ENCODE measurements at regions not wholly inside any gene's neighbourhood (a gene's known extent, or its start where the extent isn't known, plus 50 kb on each side); places are given as distances from the start of the nearest gene placed in this dataset.

GRCh38 chr2:20515290-20516220 lies 68.7 kb downstream of the RHOB start:
- no peak overlapping the region for H3K4me3 ChIP-seq (ENCODE audit: low read length)
- DNase-seq (ENCODE audit: low read depth): no peak
- no peak for TF ChIP-seq CTCF (conservative IDR thresholded peaks at IDR 0.05; ENCODE audit: low read depth, low read length)

- no peak overlapping the region for H3K4me3 ChIP-seq (ENCODE audit: low read length)
- DNase-seq (ENCODE audit: low read depth): no peak
- no peak for TF ChIP-seq CTCF (conservative IDR thresholded peaks at IDR 0.05; ENCODE audit: low read depth, low read length)
Measured at GRCh38 chr2:20516291-20516645, 69.4 kb downstream of the RHOB start.

- no peak overlapping the region for H3K4me3 ChIP-seq (ENCODE audit: low read length)
- no peak for DNase-seq (ENCODE audit: low read depth)
Measured at GRCh38 chr2:20516646-20517341, 69.9 kb downstream of the RHOB start.

GRCh38 chr2:20519309-20519708 lies 72.4 kb downstream of the RHOB start:
- H3K4me3 ChIP-seq (ENCODE audit: low read length): no peak overlapping the region
- no peak for TF ChIP-seq CTCF (conservative IDR thresholded peaks at IDR 0.05; ENCODE audit: low read depth, low read length)
- no peak for DNase-seq (ENCODE audit: low read depth)

More at GRCh38 chr2:20516646-20517341, 69.9 kb downstream of the RHOB start:
- no peak for TF ChIP-seq CTCF (conservative IDR thresholded peaks at IDR 0.05; ENCODE audit: low read depth, low read length)

GRCh38 chr2:20520128-20520527 lies 73.3 kb downstream of the RHOB start:
- no peak for TF ChIP-seq CTCF (conservative IDR thresholded peaks at IDR 0.05; ENCODE audit: low read depth, low read length)
- no peak for DNase-seq (ENCODE audit: low read depth)
- H3K4me3 ChIP-seq (ENCODE audit: low read length): no peak overlapping the region

GRCh38 chr2:20521193-20521592 lies 74.3 kb downstream of the RHOB start:
- H3K4me3 ChIP-seq (ENCODE audit: low read length): no peak overlapping the region
- no peak for TF ChIP-seq CTCF (conservative IDR thresholded peaks at IDR 0.05; ENCODE audit: low read depth, low read length)
- no peak for DNase-seq (ENCODE audit: low read depth)
